ENCODE measurements at regions not wholly inside any gene's neighbourhood (a gene's known extent, or its start where the extent isn't known, plus 50 kb on each side); places are given as distances from the start of the nearest gene placed in this dataset.

GRCh38 chr18:78666666-78667335 is 312.8 kb upstream of the SALL3 start:
- DNase-seq: no peak

GRCh38 chr18:78670778-78671391 is 308.7 kb upstream of the SALL3 start:
- DNase-seq: no peak

- no peak for DNase-seq
Observed at GRCh38 chr18:78671551-78671950, 308.1 kb upstream of the SALL3 start.

- no peak for DNase-seq
Observed at GRCh38 chr18:78672862-78673446, 306.7 kb upstream of the SALL3 start.

GRCh38 chr18:78673516-78674321 is 305.9 kb upstream of the SALL3 start:
- DNase-seq: no peak

GRCh38 chr18:78675231-78675630 is 304.4 kb upstream of the SALL3 start:
- DNase-seq: no peak

- no peak for DNase-seq
Observed at GRCh38 chr18:78676622-78677482, 302.8 kb upstream of the SALL3 start.

- no peak for DNase-seq
Observed at GRCh38 chr18:78677483-78678317, 301.9 kb upstream of the SALL3 start.

- no peak for DNase-seq
Observed at GRCh38 chr18:78678318-78678695, 301.3 kb upstream of the SALL3 start.

- DNase-seq: no peak
Observed at GRCh38 chr18:78679031-78679430, 300.6 kb upstream of the SALL3 start.

GRCh38 chr18:78679613-78680260 is 299.9 kb upstream of the SALL3 start:
- DNase-seq: no peak

GRCh38 chr18:78681396-78681795 is 298.2 kb upstream of the SALL3 start:
- no peak for DNase-seq

- DNase-seq: no peak
Observed at GRCh38 chr18:78681934-78682333, 297.7 kb upstream of the SALL3 start.

- DNase-seq: no peak
Observed at GRCh38 chr18:78682716-78683115, 296.9 kb upstream of the SALL3 start.

- no peak for DNase-seq
Observed at GRCh38 chr18:78683191-78684010, 296.2 kb upstream of the SALL3 start.

- DNase-seq: no peak
Observed at GRCh38 chr18:78685250-78685979, 294.2 kb upstream of the SALL3 start.

- no peak for DNase-seq
Observed at GRCh38 chr18:78685980-78686530, 293.6 kb upstream of the SALL3 start.

GRCh38 chr18:78686976-78687685 is 292.5 kb upstream of the SALL3 start:
- no peak for DNase-seq

GRCh38 chr18:78687736-78688135 is 291.9 kb upstream of the SALL3 start:
- no peak for DNase-seq

Data from suppressor macrophage treated with lipopolysaccharide for 4 hours (primary cell).